Upper lobe of left lung (tissue), 4 donors: ENCODE measurements at regions not wholly inside any gene's neighbourhood (a gene's known extent, or its start where the extent isn't known, plus 50 kb on each side); places are given as distances from the start of the nearest gene placed in this dataset.

Experiments
- POLR2AphosphoS5 ChIP-seq, 2 donors: sonication (generic); formaldehyde crosslinking; IDR thresholded peaks; one replicate each; pipeline ENCODE4 v1.5.1; 2017; ENCODE audit warnings: antibody characterized with exemption in 2 of 2
- TF ChIP-seq, protein P1 (sequence below), 6 experiments: fragments of 450-650 bp in 4 of 6; fragments of 200-600 bp in 2 of 6; sonication (generic) in 2 of 6; IDR thresholded peaks; one replicate each; pipeline ENCODE4 v1.5.1; 2016 to 2019; ENCODE audit warnings: antibody characterized with exemption in 6 of 6

DNA sequence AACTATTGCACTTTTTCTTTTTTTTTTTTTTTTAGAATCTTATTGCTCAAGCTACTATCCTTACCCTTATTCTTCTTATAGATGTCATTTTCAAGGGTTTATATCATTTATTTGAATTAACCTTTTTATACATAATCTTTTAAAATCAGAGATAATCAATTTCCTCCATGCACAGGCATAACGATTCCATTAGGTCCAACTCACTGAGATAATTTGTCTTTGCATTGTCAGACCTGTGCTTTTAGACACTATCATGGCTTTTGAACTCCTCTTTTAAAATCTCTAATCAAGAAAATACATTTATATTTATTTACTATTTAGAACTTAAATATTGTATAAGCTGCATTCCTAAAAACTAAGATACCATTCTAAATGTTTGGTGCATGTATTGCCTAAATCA, 1454.9 kb downstream of the ZPLD1 start:
- TF ChIP-seq POLR2AphosphoS5 (IDR thresholded peaks at IDR 0.05) = no peak
- TF ChIP-seq, protein P1, sequence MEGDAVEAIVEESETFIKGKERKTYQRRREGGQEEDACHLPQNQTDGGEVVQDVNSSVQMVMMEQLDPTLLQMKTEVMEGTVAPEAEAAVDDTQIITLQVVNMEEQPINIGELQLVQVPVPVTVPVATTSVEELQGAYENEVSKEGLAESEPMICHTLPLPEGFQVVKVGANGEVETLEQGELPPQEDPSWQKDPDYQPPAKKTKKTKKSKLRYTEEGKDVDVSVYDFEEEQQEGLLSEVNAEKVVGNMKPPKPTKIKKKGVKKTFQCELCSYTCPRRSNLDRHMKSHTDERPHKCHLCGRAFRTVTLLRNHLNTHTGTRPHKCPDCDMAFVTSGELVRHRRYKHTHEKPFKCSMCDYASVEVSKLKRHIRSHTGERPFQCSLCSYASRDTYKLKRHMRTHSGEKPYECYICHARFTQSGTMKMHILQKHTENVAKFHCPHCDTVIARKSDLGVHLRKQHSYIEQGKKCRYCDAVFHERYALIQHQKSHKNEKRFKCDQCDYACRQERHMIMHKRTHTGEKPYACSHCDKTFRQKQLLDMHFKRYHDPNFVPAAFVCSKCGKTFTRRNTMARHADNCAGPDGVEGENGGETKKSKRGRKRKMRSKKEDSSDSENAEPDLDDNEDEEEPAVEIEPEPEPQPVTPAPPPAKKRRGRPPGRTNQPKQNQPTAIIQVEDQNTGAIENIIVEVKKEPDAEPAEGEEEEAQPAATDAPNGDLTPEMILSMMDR (IDR thresholded peaks at IDR 0.05) = no peak
